GM12891 (cell line): ENCODE measurements at regions not wholly inside any gene's neighbourhood (a gene's known extent, or its start where the extent isn't known, plus 50 kb on each side); places are given as distances from the start of the nearest gene placed in this dataset.

Experiments used
- POLR2A ChIP-seq: IDR thresholded peaks from 2 replicates; pipeline ENCODE4 v1.6.1; 2011; ENCODE audit warnings: low read depth, low read length, control low read depth
- POLR2AphosphoS5 ChIP-seq: IDR thresholded peaks from 2 replicates; pipeline ENCODE4 v1.6.1; 2011; ENCODE audit warnings: low read depth, low read length, control low read depth

GRCh38 chr18:38961880-38962279, 1396.3 kb upstream of the CELF4 start:
- no peak for TF ChIP-seq POLR2AphosphoS5
- TF ChIP-seq POLR2A: no peak
